Thymus (tissue), 11 donors: ENCODE measurements at regions not wholly inside any gene's neighbourhood (a gene's known extent, or its start where the extent isn't known, plus 50 kb on each side); places are given as distances from the start of the nearest gene placed in this dataset.
"Not testable (repeated sequence)": the region's sequence is repeated elsewhere in the genome, so short reads cannot be mapped to it uniquely, and the experiment has no call there.

Source experiments
- DNase-seq, 9 donors: peaks; one replicate each; pipeline ENCODE4 v3.0.0-alpha.2; 2013; ENCODE audit warnings: low spot score in 9 of 9, low read depth in 6 of 9, missing footprints in 1 of 9
- H3K27ac ChIP-seq, 2 donors: one replicate each; pipeline ENCODE4 v1.5.1; 2013; ENCODE audit warnings: control low read depth in 1 of 2, low read depth in 1 of 2, low read length in 1 of 2, mild to moderate bottlenecking in 1 of 2, moderate library complexity in 1 of 2
- H3K27me3 ChIP-seq, 2 donors: one replicate each; pipeline ENCODE4 v1.5.1; 2013; ENCODE audit warnings: low read length in 1 of 2; ENCODE audit not compliant: control insufficient read depth in 2 of 2, insufficient read depth in 1 of 2
- H3K36me3 ChIP-seq, 2 donors: one replicate each; pipeline ENCODE4 v1.5.1; 2013; ENCODE audit warnings: low read length in 1 of 2, mild to moderate bottlenecking in 1 of 2, moderate library complexity in 1 of 2; ENCODE audit not compliant: control insufficient read depth in 2 of 2, insufficient read depth in 2 of 2
- H3K4me1 ChIP-seq, 2 donors: one replicate each; pipeline ENCODE4 v1.5.1; 2013; ENCODE audit warnings: low read length in 2 of 2; ENCODE audit not compliant: control insufficient read depth in 2 of 2, insufficient read depth in 2 of 2
- H3K4me3 ChIP-seq, 2 donors: one replicate each; pipeline ENCODE4 v1.5.1; 2013; ENCODE audit warnings: low read length in 2 of 2, control low read depth in 1 of 2, mild to moderate bottlenecking in 1 of 2
- H3K9me3 ChIP-seq, 2 donors: one replicate each; pipeline ENCODE4 v1.5.1; 2013; ENCODE audit warnings: low read length in 1 of 2, mild to moderate bottlenecking in 1 of 2; ENCODE audit not compliant: control insufficient read depth in 2 of 2, insufficient read depth in 1 of 2
- WGBS: extraction: QIAGEN DNeasy Blood & Tissue Kit; methylation state at CpG from one replicate; pipeline ENCODE4 v1.1.7; 2013; 5-methylcytosine and 5-hydroxymethylcytosine counted together
- donor health status: healthy.

GRCh38 chr14:53837656-53838055 is 119.0 kb downstream of the BMP4 start:
- not testable (repeated sequence) for H3K27ac ChIP-seq, H3K9me3 ChIP-seq, DNase-seq, H3K27me3 ChIP-seq, H3K4me1 ChIP-seq, H3K4me3 ChIP-seq, H3K36me3 ChIP-seq
- 74% methylated on average over 2 of the region's 2 CpGs for WGBS

- 96% methylated on average over 2 of the region's 2 CpGs for WGBS
- Histone ChIP-seq H3K36me3 (no peaks in the 10 kb centered on the region), H3K27ac (no peak overlapping the region), H3K27me3 (no peaks in the 10 kb centered on the region), H3K4me1 (no peaks in the 10 kb centered on the region), H3K9me3 (no peaks in the 10 kb centered on the region), H3K4me3 (no peak overlapping the region)
- DNase-seq = no peak
Measured at GRCh38 chr14:53836551-53836950, 120.1 kb downstream of the BMP4 start.

- DNase-seq = no peak
- 77% methylated on average over 4 of the region's 4 CpGs for WGBS
- no peaks in the 10 kb centered on the region for H3K27me3 ChIP-seq
- H3K9me3 ChIP-seq = no peaks in the 10 kb centered on the region
- H3K27ac ChIP-seq = no peak overlapping the region
- no peak overlapping the region for H3K4me3 ChIP-seq
- no peaks in the 10 kb centered on the region for H3K36me3 ChIP-seq
- no peaks in the 10 kb centered on the region for H3K4me1 ChIP-seq
Measured at GRCh38 chr14:53828820-53829219, 127.8 kb downstream of the BMP4 start.

- WGBS = 89% methylated on average over 1 of the region's 1 CpG
- no peak for DNase-seq
- H3K27ac ChIP-seq = no peak overlapping the region
- no peaks in the 10 kb centered on the region for H3K27me3 ChIP-seq
- no peaks in the 10 kb centered on the region for H3K4me1 ChIP-seq
- H3K9me3 ChIP-seq = no peaks in the 10 kb centered on the region
- H3K36me3 ChIP-seq = no peaks in the 10 kb centered on the region
- no peak overlapping the region for H3K4me3 ChIP-seq
Measured at GRCh38 chr14:53824061-53824460, 132.6 kb downstream of the BMP4 start.

GRCh38 chr14:53814392-53814791 is 142.2 kb downstream of the BMP4 start:
- H3K36me3 ChIP-seq = no peaks in the 10 kb centered on the region
- DNase-seq = no peak
- H3K27ac ChIP-seq = no peak overlapping the region
- WGBS = 92% methylated on average over 4 of the region's 4 CpGs
- H3K9me3 ChIP-seq = no peaks in the 10 kb centered on the region
- no peaks in the 10 kb centered on the region for H3K27me3 ChIP-seq
- no peaks in the 10 kb centered on the region for H3K4me1 ChIP-seq
- H3K4me3 ChIP-seq = no peak overlapping the region

GRCh38 chr14:53810221-53810620 is 146.4 kb downstream of the BMP4 start:
- H3K27me3 ChIP-seq = no peaks in the 10 kb centered on the region
- no peak for DNase-seq
- H3K9me3 ChIP-seq = no peaks in the 10 kb centered on the region
- no peaks in the 10 kb centered on the region for H3K4me1 ChIP-seq
- H3K36me3 ChIP-seq = no peaks in the 10 kb centered on the region
- no peak overlapping the region for H3K27ac ChIP-seq
- no peak overlapping the region for H3K4me3 ChIP-seq
- 90% methylated on average over 7 of the region's 7 CpGs for WGBS

- DNase-seq = no peak
- H3K27me3 ChIP-seq = no peaks in the 10 kb centered on the region
- H3K27ac ChIP-seq = no peak overlapping the region
Measured at GRCh38 chr14:53808042-53808441, 148.6 kb downstream of the BMP4 start.

GRCh38 chr14:53807542-53807941 is 149.1 kb downstream of the BMP4 start:
- H3K27ac ChIP-seq = no peak overlapping the region
- WGBS = 78% methylated on average over 3 of the region's 3 CpGs

More at GRCh38 chr14:53808042-53808441, 148.6 kb downstream of the BMP4 start:
- no peak overlapping the region for H3K4me3 ChIP-seq
- no peaks in the 10 kb centered on the region for H3K36me3 ChIP-seq
- H3K9me3 ChIP-seq = no peaks in the 10 kb centered on the region
- no peaks in the 10 kb centered on the region for H3K4me1 ChIP-seq

GRCh38 chr14:53807108-53807507 is 149.5 kb downstream of the BMP4 start:
- Histone ChIP-seq H3K27ac (no peak overlapping the region), H3K4me1 (no peaks in the 10 kb centered on the region), H3K27me3 (no peaks in the 10 kb centered on the region), H3K4me3 (no peak overlapping the region), H3K9me3 (no peaks in the 10 kb centered on the region), H3K36me3 (no peaks in the 10 kb centered on the region)
- DNase-seq = no peak
- WGBS = 86% methylated on average over 2 of the region's 2 CpGs

More at GRCh38 chr14:53807542-53807941, 149.1 kb downstream of the BMP4 start:
- H3K9me3 ChIP-seq = no peaks in the 10 kb centered on the region
- no peaks in the 10 kb centered on the region for H3K27me3 ChIP-seq
- no peak for DNase-seq
- H3K36me3 ChIP-seq = no peaks in the 10 kb centered on the region
- no peaks in the 10 kb centered on the region for H3K4me1 ChIP-seq
- no peak overlapping the region for H3K4me3 ChIP-seq

GRCh38 chr14:53796734-53797133 is 159.9 kb downstream of the BMP4 start:
- 90% methylated on average over 1 of the region's 1 CpG for WGBS
- DNase-seq = no peak
- H3K4me1 ChIP-seq = no peaks in the 10 kb centered on the region
- no peak overlapping the region for H3K27ac ChIP-seq
- H3K36me3 ChIP-seq = no peaks in the 10 kb centered on the region
- H3K27me3 ChIP-seq = no peaks in the 10 kb centered on the region
- no peaks in the 10 kb centered on the region for H3K9me3 ChIP-seq
- no peak overlapping the region for H3K4me3 ChIP-seq
